ENCODE measurements at regions not wholly inside any gene's neighbourhood (a gene's known extent, or its start where the extent isn't known, plus 50 kb on each side); places are given as distances from the start of the nearest gene placed in this dataset.

- TF ChIP-seq, protein P1, sequence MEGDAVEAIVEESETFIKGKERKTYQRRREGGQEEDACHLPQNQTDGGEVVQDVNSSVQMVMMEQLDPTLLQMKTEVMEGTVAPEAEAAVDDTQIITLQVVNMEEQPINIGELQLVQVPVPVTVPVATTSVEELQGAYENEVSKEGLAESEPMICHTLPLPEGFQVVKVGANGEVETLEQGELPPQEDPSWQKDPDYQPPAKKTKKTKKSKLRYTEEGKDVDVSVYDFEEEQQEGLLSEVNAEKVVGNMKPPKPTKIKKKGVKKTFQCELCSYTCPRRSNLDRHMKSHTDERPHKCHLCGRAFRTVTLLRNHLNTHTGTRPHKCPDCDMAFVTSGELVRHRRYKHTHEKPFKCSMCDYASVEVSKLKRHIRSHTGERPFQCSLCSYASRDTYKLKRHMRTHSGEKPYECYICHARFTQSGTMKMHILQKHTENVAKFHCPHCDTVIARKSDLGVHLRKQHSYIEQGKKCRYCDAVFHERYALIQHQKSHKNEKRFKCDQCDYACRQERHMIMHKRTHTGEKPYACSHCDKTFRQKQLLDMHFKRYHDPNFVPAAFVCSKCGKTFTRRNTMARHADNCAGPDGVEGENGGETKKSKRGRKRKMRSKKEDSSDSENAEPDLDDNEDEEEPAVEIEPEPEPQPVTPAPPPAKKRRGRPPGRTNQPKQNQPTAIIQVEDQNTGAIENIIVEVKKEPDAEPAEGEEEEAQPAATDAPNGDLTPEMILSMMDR (IDR thresholded peaks at IDR 0.05), result no peak
- Histone ChIP-seq H3K9ac (ENCODE audit: low read depth in 2 of 2, low read length in 2 of 2) (no peak overlapping the region), H3K36me3 (no peaks in the 10 kb centered on the region), H3K27me3 (no peaks in the 10 kb centered on the region), H3K9me3 (no peaks in the 10 kb centered on the region), H3K4me1 (no peaks in the 10 kb centered on the region), H3K27ac (no peak overlapping the region), H3K4me3 (no peak overlapping the region)
- intact Hi-C loops (cut with DNase I), result no loop called here
- no peak for DNase-seq
These were observed 58.0 kb upstream of the ZPBP start for GRCh38 chr7:50151001-50151400.

DNA sequence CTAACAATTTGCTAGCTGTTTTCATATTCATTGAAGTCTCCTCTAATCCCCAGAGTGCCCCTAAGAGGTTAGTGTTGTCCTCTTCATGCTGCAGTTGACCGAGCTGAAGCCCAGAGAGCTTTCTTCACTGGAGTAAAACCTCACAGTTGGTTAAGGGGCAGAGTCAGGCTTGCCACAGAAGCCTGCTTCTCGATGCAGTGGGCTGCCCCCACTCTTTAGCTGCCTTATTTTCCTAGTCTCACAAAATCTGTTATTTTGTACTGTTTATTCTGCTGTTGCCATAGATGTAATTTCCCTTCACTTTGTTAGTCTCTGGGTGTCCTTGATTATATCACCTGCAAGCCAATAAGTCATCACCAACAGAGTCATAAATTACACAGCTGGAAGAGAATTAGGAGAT is 56.3 kb upstream of the ZPBP start:
- no peak overlapping the region for H3K4me3 ChIP-seq
- no peaks in the 10 kb centered on the region for H3K36me3 ChIP-seq
- H3K27me3 ChIP-seq, result no peaks in the 10 kb centered on the region
- H3K9ac ChIP-seq (ENCODE audit: low read depth in 2 of 2, low read length in 2 of 2), result no peak overlapping the region
- H3K4me1 ChIP-seq, result no peaks in the 10 kb centered on the region
- no peak for DNase-seq
- H3K27ac ChIP-seq, result no peak overlapping the region
- TF ChIP-seq, protein P1 (IDR thresholded peaks at IDR 0.05), result no peak
- intact Hi-C loops (cut with DNase I), result no loop called here
- no peaks in the 10 kb centered on the region for H3K9me3 ChIP-seq

DNA sequence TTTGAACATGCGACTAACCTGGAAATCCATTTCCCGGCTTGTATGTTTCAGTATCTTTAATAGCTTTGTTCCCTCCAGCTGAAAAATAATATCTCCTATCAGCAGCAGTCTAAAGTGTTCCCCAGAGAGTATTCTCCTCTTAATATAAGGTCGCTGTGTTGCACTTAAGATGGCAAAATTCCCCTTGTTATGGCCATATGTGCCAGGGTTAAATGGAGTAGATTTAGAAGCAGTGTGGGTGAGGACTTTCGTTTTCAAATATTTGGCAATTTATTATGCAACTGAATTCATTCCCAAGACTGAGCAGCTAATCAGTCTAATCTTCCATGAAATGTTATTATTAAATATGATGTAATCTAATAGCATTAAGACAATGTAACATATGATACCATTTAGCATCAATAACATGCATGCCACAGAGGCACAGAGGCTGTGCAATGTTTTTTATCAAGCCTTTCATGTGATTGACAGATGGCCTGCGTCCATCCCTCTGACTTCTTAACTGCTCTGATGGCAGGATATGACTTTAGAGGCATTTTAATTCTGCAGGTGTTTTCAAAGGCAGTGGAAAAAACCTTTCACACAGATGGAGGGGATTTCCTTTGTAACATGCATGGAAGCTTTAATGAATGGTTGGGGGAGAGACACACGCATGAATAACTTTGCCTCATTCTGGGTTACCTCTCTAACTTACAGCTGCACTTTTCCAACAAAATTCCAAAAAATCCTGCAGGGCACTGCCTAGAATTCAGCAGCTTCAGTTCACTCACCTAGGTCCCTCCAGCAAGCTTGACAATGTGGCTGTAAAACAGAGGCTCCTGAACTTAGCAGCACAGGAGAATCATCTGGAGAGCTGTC is 55.1 kb upstream of the ZPBP start:
- intact Hi-C loops (cut with DNase I), result no loop called here
- H3K27ac ChIP-seq, result no peak overlapping the region
- no peak overlapping the region for H3K9ac ChIP-seq (ENCODE audit: low read depth in 2 of 2, low read length in 2 of 2)
- no peak overlapping the region for H3K4me3 ChIP-seq
- H3K4me1 ChIP-seq, result no peaks in the 10 kb centered on the region
- no peaks in the 10 kb centered on the region for H3K9me3 ChIP-seq
- no peak for DNase-seq
- H3K36me3 ChIP-seq, result no peaks in the 10 kb centered on the region
- TF ChIP-seq, protein P1 (IDR thresholded peaks at IDR 0.05), result no peak
- H3K27me3 ChIP-seq, result no peaks in the 10 kb centered on the region

DNA sequence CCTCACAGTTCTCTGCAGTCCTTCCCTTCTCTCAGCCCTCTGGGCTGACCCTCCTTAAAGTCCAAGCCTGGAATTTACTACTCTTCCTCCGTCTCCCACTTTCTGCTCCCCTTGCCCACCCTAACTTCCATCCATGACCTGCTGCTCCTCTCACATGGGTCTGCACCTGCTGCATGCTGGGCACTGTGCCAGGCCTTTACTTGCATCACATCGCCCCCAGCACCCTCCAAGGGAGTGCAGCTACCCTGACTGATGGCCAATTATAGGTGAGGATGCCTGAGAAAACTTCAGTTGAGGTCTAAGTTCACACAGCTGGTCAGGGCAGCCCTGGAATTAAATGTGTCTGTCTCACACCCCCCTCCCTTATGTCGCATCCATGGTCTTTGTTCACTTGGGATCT is 53.6 kb upstream of the ZPBP start:
- intact Hi-C loops (cut with DNase I), result no loop called here
- H3K4me1 ChIP-seq, result no peaks in the 10 kb centered on the region
- H3K4me3 ChIP-seq, result no peak overlapping the region
- no peaks in the 10 kb centered on the region for H3K27me3 ChIP-seq
- no peak for DNase-seq
- TF ChIP-seq, protein P1 (IDR thresholded peaks at IDR 0.05), result no peak
- no peaks in the 10 kb centered on the region for H3K9me3 ChIP-seq
- no peaks in the 10 kb centered on the region for H3K36me3 ChIP-seq
- H3K9ac ChIP-seq (ENCODE audit: low read depth in 2 of 2, low read length in 2 of 2), result no peak overlapping the region
- no peak overlapping the region for H3K27ac ChIP-seq

DNA sequence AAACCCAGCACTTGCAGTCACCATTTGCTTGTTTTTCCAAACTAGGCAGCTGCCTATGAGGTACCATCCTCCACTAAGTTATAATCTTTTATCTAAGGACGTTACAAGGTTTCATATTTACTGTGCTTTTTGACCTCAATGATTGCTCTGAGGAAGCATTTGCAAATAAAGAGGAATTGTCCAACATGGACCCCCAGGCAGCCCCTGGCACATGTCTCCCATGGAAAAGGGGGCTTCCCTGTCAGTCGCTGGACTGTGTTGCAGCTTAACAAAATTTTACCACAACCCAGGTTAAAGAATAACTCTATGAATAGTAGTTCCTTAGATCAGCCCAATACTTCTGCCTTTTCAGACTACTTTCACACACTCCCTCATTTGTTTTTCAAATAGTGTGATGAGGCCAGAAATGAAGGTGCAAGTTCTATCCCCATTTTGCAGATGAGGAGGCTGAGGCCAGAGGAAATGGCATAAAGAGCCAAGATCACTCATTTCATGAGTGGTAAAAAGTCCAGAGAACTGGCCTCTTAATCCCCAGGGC is 52.8 kb upstream of the ZPBP start:
- Histone ChIP-seq H3K36me3 (no peaks in the 10 kb centered on the region), H3K4me3 (no peak overlapping the region), H3K9ac (ENCODE audit: low read depth in 2 of 2, low read length in 2 of 2) (no peak overlapping the region), H3K27me3 (no peaks in the 10 kb centered on the region), H3K27ac (no peak overlapping the region), H3K4me1 (no peaks in the 10 kb centered on the region), H3K9me3 (no peaks in the 10 kb centered on the region)
- intact Hi-C loops (cut with DNase I), result no loop called here
- TF ChIP-seq, protein P1 (IDR thresholded peaks at IDR 0.05), result no peak
- DNase-seq, result no peak

Data from colonic mucosa (tissue), 4 donors.